Activated CD4-positive, alpha-beta T cell treated with anti-CD3 and anti-CD28 coated beads for 4 hours (primary cell): ENCODE measurements at regions not wholly inside any gene's neighbourhood (a gene's known extent, or its start where the extent isn't known, plus 50 kb on each side); places are given as distances from the start of the nearest gene placed in this dataset.

Experiments
- DNase-seq, 2 donors: peaks; one replicate each; pipeline ENCODE4 v3.0.0-alpha.2; 2020

- DNase-seq, result no peak
Observed at GRCh38 chr10:78853864-78854263, 214.9 kb upstream of the ZMIZ1 start.

- DNase-seq, result no peak
Observed at GRCh38 chr10:78856421-78856820, 212.3 kb upstream of the ZMIZ1 start.

GRCh38 chr10:78857193-78857592 is 211.6 kb upstream of the ZMIZ1 start:
- DNase-seq, result no peak

GRCh38 chr10:78859266-78859665 is 209.5 kb upstream of the ZMIZ1 start:
- no peak for DNase-seq

GRCh38 chr10:78859769-78860168 is 209.0 kb upstream of the ZMIZ1 start:
- no peak for DNase-seq

GRCh38 chr10:78860260-78860914 is 208.4 kb upstream of the ZMIZ1 start:
- no peak for DNase-seq

- DNase-seq, result no peak
Observed at GRCh38 chr10:78861529-78862327, 207.0 kb upstream of the ZMIZ1 start.

GRCh38 chr10:78862328-78862640 is 206.5 kb upstream of the ZMIZ1 start:
- DNase-seq, result no peak

GRCh38 chr10:78863140-78863905 is 205.4 kb upstream of the ZMIZ1 start:
- no peak for DNase-seq

- no peak for DNase-seq
Observed at GRCh38 chr10:78863906-78864239, 204.9 kb upstream of the ZMIZ1 start.

- no peak for DNase-seq
Observed at GRCh38 chr10:78864761-78865537, 203.8 kb upstream of the ZMIZ1 start.

- no peak for DNase-seq
Observed at GRCh38 chr10:78865538-78865875, 203.3 kb upstream of the ZMIZ1 start.

- no peak for DNase-seq
Observed at GRCh38 chr10:78865931-78866717, 202.6 kb upstream of the ZMIZ1 start.

GRCh38 chr10:78866731-78867554 is 201.8 kb upstream of the ZMIZ1 start:
- DNase-seq, result no peak

GRCh38 chr10:78867555-78867939 is 201.2 kb upstream of the ZMIZ1 start:
- no peak for DNase-seq

GRCh38 chr10:78868048-78868447 is 200.7 kb upstream of the ZMIZ1 start:
- no peak for DNase-seq

- no peak for DNase-seq
Observed at GRCh38 chr10:78868456-78868855, 200.3 kb upstream of the ZMIZ1 start.

GRCh38 chr10:78868861-78869260 is 199.9 kb upstream of the ZMIZ1 start:
- DNase-seq, result no peak

- DNase-seq, result no peak
Observed at GRCh38 chr10:78869508-78870454, 199.0 kb upstream of the ZMIZ1 start.

- no peak for DNase-seq
Observed at GRCh38 chr10:78870458-78870857, 198.3 kb upstream of the ZMIZ1 start.

- DNase-seq, result no peak
Observed at GRCh38 chr10:78871796-78872195, 197.0 kb upstream of the ZMIZ1 start.
